ENCODE measurements at regions not wholly inside any gene's neighbourhood (a gene's known extent, or its start where the extent isn't known, plus 50 kb on each side); places are given as distances from the start of the nearest gene placed in this dataset.

DNA sequence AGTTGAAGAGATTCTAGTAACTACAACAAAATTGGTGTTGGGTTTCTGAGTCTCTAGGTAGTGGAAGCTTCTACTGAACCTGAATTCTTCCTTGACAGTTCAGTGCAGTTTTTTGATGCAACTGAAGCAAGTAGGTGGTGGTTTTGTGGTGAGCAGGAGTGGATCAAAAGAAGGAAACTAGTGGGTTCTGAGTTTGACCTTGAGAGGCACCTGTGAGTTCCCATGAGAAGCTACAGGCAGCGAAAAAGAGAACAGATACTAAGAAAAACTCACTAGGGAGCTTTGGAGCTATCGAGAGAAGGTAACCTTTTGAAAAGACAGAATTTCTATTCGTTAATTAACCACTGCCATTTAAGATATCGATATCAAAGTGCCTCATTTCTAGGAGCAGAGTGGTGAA lies 145.2 kb downstream of the PDHA2 start:
- TF ChIP-seq, protein P1, sequence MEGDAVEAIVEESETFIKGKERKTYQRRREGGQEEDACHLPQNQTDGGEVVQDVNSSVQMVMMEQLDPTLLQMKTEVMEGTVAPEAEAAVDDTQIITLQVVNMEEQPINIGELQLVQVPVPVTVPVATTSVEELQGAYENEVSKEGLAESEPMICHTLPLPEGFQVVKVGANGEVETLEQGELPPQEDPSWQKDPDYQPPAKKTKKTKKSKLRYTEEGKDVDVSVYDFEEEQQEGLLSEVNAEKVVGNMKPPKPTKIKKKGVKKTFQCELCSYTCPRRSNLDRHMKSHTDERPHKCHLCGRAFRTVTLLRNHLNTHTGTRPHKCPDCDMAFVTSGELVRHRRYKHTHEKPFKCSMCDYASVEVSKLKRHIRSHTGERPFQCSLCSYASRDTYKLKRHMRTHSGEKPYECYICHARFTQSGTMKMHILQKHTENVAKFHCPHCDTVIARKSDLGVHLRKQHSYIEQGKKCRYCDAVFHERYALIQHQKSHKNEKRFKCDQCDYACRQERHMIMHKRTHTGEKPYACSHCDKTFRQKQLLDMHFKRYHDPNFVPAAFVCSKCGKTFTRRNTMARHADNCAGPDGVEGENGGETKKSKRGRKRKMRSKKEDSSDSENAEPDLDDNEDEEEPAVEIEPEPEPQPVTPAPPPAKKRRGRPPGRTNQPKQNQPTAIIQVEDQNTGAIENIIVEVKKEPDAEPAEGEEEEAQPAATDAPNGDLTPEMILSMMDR (conservative IDR thresholded peaks at IDR 0.05; ENCODE audit: low read length): no peak
- TF ChIP-seq EZH2phosphoT487 (IDR thresholded peaks at IDR 0.05; ENCODE audit: borderline replicate concordance): no peak
